Upper lobe of right lung (tissue), 1 donor: ENCODE measurements at regions not wholly inside any gene's neighbourhood (a gene's known extent, or its start where the extent isn't known, plus 50 kb on each side); places are given as distances from the start of the nearest gene placed in this dataset.

Experiments
- ATAC-seq: fragments of 200-7000 bp; cut with Tn5 transposase; one replicate; pipeline ENCODE4 v1.9.1; 2020; ENCODE audit warnings: mild to moderate bottlenecking, moderate library complexity
- DNase-seq: peaks from one replicate; pipeline ENCODE4 v3.0.0-alpha.2; 2020
- H3K27ac ChIP-seq: fragments of 200-600 bp; one replicate; pipeline ENCODE4 v1.8.0; 2022
- H3K27me3 ChIP-seq: fragments of 200-600 bp; one replicate; pipeline ENCODE4 v1.8.0; 2022; ENCODE audit warnings: mild to moderate bottlenecking
- H3K36me3 ChIP-seq: fragments of 200-600 bp; one replicate; pipeline ENCODE4 v1.8.0; 2022
- H3K4me1 ChIP-seq: fragments of 200-600 bp; one replicate; pipeline ENCODE4 v1.8.0; 2022
- H3K4me3 ChIP-seq: fragments of 200-600 bp; one replicate; pipeline ENCODE4 v1.8.0; 2022; ENCODE audit warnings: mild to moderate bottlenecking
- H3K9me3 ChIP-seq: fragments of 200-600 bp; one replicate; pipeline ENCODE4 v1.8.0; 2022
- intact Hi-C: fragments of 100-400 bp; cut with DNase I; formaldehyde crosslinking; loops from one replicate; pipeline ENCODE4 v1.11.0; 2022
- TF ChIP-seq, protein P1 (sequence below): fragments of 200-600 bp; IDR thresholded peaks from one replicate; pipeline ENCODE4 v1.8.0; 2022; ENCODE audit warnings: antibody characterized with exemption
- donor health status: DM: no; HTN: yes; CAD: no; lungs with severe emphysema.

DNA sequence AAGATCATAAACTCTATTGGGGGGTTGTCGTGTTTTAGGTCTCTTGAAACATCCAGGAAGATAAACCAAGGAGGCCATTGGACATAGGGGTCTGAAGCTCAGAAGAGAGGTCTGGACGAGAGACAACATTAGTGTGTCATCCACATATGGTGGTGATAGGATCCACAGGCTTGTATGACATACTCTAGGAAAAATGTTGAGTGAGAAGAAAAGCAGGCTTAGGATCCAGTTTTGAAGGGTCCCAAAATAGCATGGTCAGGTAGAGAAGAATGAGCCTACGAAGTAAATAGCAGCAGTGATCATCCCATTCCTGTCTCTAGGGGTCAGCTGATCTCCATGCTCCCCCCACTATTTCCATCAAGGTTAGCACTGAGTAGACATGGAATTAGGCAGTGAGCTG lies 166.8 kb downstream of the ANKRD30B start:
- Histone ChIP-seq H3K36me3 (no peaks in the 10 kb centered on the region), H3K4me1 (no peaks in the 10 kb centered on the region), H3K4me3 (no peak overlapping the region), H3K9me3 (no peaks in the 10 kb centered on the region), H3K27me3 (no peaks in the 10 kb centered on the region), H3K27ac (no peak overlapping the region)
- TF ChIP-seq, protein P1, sequence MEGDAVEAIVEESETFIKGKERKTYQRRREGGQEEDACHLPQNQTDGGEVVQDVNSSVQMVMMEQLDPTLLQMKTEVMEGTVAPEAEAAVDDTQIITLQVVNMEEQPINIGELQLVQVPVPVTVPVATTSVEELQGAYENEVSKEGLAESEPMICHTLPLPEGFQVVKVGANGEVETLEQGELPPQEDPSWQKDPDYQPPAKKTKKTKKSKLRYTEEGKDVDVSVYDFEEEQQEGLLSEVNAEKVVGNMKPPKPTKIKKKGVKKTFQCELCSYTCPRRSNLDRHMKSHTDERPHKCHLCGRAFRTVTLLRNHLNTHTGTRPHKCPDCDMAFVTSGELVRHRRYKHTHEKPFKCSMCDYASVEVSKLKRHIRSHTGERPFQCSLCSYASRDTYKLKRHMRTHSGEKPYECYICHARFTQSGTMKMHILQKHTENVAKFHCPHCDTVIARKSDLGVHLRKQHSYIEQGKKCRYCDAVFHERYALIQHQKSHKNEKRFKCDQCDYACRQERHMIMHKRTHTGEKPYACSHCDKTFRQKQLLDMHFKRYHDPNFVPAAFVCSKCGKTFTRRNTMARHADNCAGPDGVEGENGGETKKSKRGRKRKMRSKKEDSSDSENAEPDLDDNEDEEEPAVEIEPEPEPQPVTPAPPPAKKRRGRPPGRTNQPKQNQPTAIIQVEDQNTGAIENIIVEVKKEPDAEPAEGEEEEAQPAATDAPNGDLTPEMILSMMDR = no peak
- intact Hi-C loops = no loop called here
- ATAC-seq (no peak), DNase-seq (no peak)

DNA sequence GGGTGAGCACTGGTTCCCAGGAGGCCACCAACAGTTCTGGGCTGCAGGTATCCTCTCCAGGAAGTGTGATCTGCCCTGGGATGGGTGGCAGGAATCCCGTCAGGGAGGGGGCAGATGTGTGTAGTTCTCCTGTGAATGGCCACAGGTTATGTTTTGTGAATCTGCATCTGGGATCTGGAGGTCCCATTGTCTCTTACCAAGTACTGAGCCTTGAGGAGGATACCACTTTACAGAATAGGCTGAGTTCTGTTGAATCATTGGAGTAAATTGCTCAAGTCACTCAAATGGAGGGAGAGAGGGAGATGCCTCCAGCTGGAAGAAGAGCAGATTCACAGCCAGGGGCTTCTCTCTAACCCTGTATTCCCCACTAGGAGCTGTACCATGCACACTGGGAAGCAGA lies 168.2 kb downstream of the ANKRD30B start:
- TF ChIP-seq, protein P1 = no peak
- no peak overlapping the region for H3K27ac ChIP-seq
- ATAC-seq = no peak
- H3K4me1 ChIP-seq = no peaks in the 10 kb centered on the region
- H3K9me3 ChIP-seq = no peaks in the 10 kb centered on the region
- no peak overlapping the region for H3K4me3 ChIP-seq
- H3K36me3 ChIP-seq = no peaks in the 10 kb centered on the region
- no peak for DNase-seq
- intact Hi-C loops = no loop called here
- no peaks in the 10 kb centered on the region for H3K27me3 ChIP-seq

DNA sequence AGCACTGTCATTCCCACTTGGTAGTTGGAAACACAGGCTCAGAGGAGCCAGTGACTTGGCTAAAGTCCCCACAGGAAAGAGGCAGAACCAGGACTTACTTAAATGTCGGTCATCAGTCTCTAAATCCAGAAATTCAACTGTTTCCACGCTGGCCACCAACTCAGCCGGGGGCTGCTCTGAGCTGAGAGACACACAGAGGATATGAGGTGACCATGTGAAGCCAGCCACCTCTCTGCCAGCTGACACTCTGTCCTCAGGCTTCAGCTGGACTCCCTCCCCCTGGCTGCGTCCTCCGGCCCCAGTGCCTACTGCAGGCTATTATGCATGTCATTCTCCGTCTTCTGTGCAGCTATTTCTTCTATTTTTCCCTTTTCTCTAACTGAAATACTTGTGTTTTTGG lies 168.9 kb downstream of the ANKRD30B start:
- no peaks in the 10 kb centered on the region for H3K27me3 ChIP-seq
- H3K4me1 ChIP-seq = no peaks in the 10 kb centered on the region
- TF ChIP-seq, protein P1 = no peak
- intact Hi-C loops = no loop called here
- H3K36me3 ChIP-seq = no peaks in the 10 kb centered on the region
- DNase-seq (no peak), ATAC-seq (no peak)
- no peak overlapping the region for H3K4me3 ChIP-seq
- no peak overlapping the region for H3K27ac ChIP-seq
- no peaks in the 10 kb centered on the region for H3K9me3 ChIP-seq

DNA sequence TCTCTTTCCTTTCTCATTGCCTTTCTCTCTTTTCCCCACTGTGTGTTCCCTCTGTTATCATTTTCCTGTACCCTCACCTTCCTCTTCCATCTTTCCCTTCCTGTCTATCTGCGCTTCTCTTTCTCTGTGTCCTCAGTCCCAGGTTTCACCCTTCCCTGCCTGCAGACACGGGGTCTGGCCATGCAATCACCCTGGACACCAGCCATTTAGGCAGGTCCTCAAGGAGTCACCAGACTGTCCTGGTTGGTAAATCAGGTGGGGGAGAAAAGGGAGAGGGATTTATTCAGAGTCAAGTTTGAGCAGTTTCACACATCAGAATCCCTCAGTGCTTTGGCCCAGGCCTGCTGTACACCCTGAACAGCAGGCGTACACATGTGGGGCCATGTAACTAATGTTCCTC lies 169.3 kb downstream of the ANKRD30B start:
- Histone ChIP-seq H3K9me3 (no peaks in the 10 kb centered on the region), H3K4me1 (no peaks in the 10 kb centered on the region), H3K36me3 (no peaks in the 10 kb centered on the region), H3K27me3 (no peaks in the 10 kb centered on the region), H3K27ac (no peak overlapping the region), H3K4me3 (no peak overlapping the region)
- TF ChIP-seq, protein P1 = no peak
- intact Hi-C loops = no loop called here
- DNase-seq (no peak), ATAC-seq (no peak)

DNA sequence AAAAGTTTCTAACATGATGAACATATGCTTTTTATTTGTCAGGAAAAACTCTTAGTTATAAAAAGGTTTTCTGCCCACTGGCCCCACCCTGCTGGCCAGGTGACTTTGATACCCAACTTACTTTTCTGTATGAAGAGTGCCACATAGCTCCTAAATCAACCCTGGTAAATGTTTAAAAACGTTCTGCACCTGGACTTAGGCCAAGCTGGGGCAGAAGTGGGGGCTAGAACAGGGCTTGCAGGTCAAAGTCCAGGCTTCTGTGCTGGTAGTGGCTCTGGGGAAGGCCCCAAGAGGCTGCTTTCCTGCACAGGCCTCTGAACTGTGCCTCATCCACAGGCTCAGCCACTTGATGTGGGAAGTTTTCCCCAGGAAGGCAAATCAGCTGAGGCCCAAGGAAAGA lies 171.7 kb downstream of the ANKRD30B start:
- no peak for ATAC-seq

DNA sequence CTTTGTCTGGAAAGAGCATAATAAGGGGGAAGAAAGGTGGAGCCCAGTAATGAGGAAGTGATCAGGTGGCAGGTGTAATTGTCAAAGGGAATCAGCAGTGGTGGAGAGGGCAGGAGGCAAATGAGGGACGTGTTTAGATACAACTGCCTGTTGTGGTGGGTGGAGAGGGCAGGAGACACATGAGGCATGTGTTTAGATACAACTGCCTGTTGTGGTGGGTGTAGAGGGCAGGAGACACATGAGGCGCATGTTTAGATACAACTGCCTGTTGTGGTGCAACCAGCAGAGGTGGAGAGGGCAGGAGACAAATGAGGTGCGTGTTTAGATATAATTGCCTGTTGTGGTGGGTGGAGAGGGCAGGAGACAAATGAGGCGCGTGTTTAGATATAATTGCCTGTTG lies 173.1 kb downstream of the ANKRD30B start:
- Histone ChIP-seq H3K36me3 (no peaks in the 10 kb centered on the region), H3K9me3 (no peaks in the 10 kb centered on the region), H3K4me1 (no peaks in the 10 kb centered on the region), H3K4me3 (no peak overlapping the region), H3K27ac (no peak overlapping the region), H3K27me3 (no peaks in the 10 kb centered on the region)
- TF ChIP-seq, protein P1 = no peak
- no peak for ATAC-seq
- DNase-seq = no peak
- intact Hi-C loops = no loop called here

More for the DNA sequence above, 171.7 kb downstream of the ANKRD30B start:
- Histone ChIP-seq H3K4me3 (no peak overlapping the region), H3K4me1 (no peaks in the 10 kb centered on the region), H3K36me3 (no peaks in the 10 kb centered on the region), H3K27me3 (no peaks in the 10 kb centered on the region), H3K9me3 (no peaks in the 10 kb centered on the region), H3K27ac (no peak overlapping the region)
- intact Hi-C loops = no loop called here
- no peak for DNase-seq
- TF ChIP-seq, protein P1 = no peak
